ENCODE measurements at regions not wholly inside any gene's neighbourhood (a gene's known extent, or its start where the extent isn't known, plus 50 kb on each side); places are given as distances from the start of the nearest gene placed in this dataset.

DNA sequence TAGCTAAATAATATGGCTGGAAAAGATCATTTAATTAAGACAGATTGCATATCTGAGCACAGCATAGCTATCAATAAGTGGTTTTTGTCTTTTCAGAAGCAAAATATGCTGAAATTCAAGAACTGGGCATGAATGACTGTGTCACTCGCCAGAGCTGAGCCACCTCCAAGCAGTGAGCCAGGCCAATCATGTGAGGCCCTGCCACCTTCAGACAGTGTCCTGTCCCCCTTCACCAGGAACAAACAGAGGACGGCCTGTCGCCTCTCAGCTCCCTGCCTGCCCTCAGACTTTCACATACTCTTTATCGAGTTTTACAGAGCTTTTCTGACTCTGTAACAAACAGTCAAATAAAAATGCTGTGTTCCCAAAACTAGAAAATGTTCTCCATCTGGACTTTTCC is 171.0 kb upstream of the TSC22D1 start:
- Histone ChIP-seq H3K4me3 (ENCODE audit: low read depth, low read length) (no peak overlapping the region), H3K9me3 (ENCODE audit: control insufficient read depth, insufficient read depth, low read depth, low read length) (no peaks in the 10 kb centered on the region), H3K27ac (ENCODE audit: extremely low read depth, low read depth, low read length) (no peak overlapping the region), H3K36me3 (ENCODE audit: control insufficient read depth in 2 of 2, insufficient read depth in 1 of 2, low read length in 2 of 2) (no peaks in the 10 kb centered on the region), H3K4me1 (ENCODE audit: control insufficient read depth, insufficient read depth, low read length) (no peaks in the 10 kb centered on the region)
- POLR2A ChIA-PET: no interaction called here
- TF ChIP-seq ZNF658 (tag by site-specific recombination; IDR thresholded peaks at IDR 0.05) (no peak), KLF10 (tag by site-specific recombination; IDR thresholded peaks at IDR 0.05) (no peak), ZNF530 (tag by site-specific recombination; IDR thresholded peaks at IDR 0.05; ENCODE audit: low read depth) (no peak), ZNF585B (tag by site-specific recombination; IDR thresholded peaks at IDR 0.05) (no peak), EGR2 (tag by site-specific recombination; IDR thresholded peaks at IDR 0.05; ENCODE audit: low read depth) (no peak), ZNF221 (tag by site-specific recombination; IDR thresholded peaks at IDR 0.05; ENCODE audit: borderline replicate concordance) (no peak), ZNF174 (tag by site-specific recombination; IDR thresholded peaks at IDR 0.05) (no peak), KLF9 (tag by site-specific recombination; IDR thresholded peaks at IDR 0.05; ENCODE audit: low read depth) (no peak), RBAK (tag by site-specific recombination; IDR thresholded peaks at IDR 0.05) (no peak), ZNF677 (tag by site-specific recombination; IDR thresholded peaks at IDR 0.05) (no peak), ZNF391 (tag by site-specific recombination; IDR thresholded peaks at IDR 0.05; ENCODE audit: borderline replicate concordance, low read depth) (no peak), ZNF600 (tag by site-specific recombination; IDR thresholded peaks at IDR 0.05) (no peak), ZNF629 (tag by site-specific recombination; IDR thresholded peaks at IDR 0.05) (no peak)
- TF ChIP-seq, protein P1, sequence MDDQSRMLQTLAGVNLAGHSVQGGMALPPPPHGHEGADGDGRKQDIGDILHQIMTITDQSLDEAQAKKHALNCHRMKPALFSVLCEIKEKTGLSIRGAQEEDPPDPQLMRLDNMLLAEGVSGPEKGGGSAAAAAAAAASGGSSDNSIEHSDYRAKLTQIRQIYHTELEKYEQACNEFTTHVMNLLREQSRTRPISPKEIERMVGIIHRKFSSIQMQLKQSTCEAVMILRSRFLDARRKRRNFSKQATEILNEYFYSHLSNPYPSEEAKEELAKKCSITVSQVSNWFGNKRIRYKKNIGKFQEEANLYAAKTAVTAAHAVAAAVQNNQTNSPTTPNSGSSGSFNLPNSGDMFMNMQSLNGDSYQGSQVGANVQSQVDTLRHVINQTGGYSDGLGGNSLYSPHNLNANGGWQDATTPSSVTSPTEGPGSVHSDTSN (CRISPR knock-in tag; IDR thresholded peaks at IDR 0.05): no peak
- TF ChIP-seq, protein P2, sequence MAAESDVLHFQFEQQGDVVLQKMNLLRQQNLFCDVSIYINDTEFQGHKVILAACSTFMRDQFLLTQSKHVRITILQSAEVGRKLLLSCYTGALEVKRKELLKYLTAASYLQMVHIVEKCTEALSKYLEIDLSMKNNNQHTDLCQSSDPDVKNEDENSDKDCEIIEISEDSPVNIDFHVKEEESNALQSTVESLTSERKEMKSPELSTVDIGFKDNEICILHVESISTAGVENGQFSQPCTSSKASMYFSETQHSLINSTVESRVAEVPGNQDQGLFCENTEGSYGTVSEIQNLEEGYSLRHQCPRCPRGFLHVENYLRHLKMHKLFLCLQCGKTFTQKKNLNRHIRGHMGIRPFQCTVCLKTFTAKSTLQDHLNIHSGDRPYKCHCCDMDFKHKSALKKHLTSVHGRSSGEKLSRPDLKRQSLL (tag by site-specific recombination; IDR thresholded peaks at IDR 0.05): no peak
- CTCF ChIA-PET: no interaction called here

DNA sequence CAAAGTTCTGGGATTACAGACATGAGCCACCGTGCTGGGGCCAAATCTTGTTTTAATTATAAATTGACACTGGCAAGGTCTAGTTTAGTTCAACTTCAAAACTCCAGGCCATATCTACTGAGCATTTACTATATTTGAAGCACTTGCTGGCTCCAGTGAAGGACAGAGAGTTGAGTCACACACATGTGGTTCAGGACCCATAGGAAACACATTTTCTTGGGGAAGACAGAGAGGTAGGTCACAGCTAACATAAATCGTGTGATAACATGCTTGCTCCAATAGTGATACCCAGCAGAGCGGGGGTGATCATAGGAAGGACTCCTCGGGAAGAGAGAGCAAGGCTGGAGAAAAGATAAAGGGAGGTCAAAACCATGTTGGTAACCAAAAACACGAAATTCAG is 170.6 kb upstream of the TSC22D1 start:
- POLR2A ChIA-PET: no interaction called here
- H3K4me1 ChIP-seq (ENCODE audit: control insufficient read depth, insufficient read depth, low read length): no peaks in the 10 kb centered on the region
- H3K27ac ChIP-seq (ENCODE audit: extremely low read depth, low read depth, low read length): no peak overlapping the region
- H3K36me3 ChIP-seq (ENCODE audit: control insufficient read depth in 2 of 2, insufficient read depth in 1 of 2, low read length in 2 of 2): no peaks in the 10 kb centered on the region
- no peaks in the 10 kb centered on the region for H3K9me3 ChIP-seq (ENCODE audit: control insufficient read depth, insufficient read depth, low read depth, low read length)
- TF ChIP-seq ZNF623 (tag by site-specific recombination; IDR thresholded peaks at IDR 0.05): no peak
- TF ChIP-seq, protein P3, sequence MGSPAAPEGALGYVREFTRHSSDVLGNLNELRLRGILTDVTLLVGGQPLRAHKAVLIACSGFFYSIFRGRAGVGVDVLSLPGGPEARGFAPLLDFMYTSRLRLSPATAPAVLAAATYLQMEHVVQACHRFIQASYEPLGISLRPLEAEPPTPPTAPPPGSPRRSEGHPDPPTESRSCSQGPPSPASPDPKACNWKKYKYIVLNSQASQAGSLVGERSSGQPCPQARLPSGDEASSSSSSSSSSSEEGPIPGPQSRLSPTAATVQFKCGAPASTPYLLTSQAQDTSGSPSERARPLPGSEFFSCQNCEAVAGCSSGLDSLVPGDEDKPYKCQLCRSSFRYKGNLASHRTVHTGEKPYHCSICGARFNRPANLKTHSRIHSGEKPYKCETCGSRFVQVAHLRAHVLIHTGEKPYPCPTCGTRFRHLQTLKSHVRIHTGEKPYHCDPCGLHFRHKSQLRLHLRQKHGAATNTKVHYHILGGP (tag by site-specific recombination; IDR thresholded peaks at IDR 0.05): no peak
- TF ChIP-seq ZNF629 (tag by site-specific recombination; IDR thresholded peaks at IDR 0.05): no peak
- TF ChIP-seq ZNF169 (tag by site-specific recombination; IDR thresholded peaks at IDR 0.05): no peak
- no peak for TF ChIP-seq ZFHX2 (tag by site-specific recombination; conservative IDR thresholded peaks at IDR 0.05)
- TF ChIP-seq ZNF366 (tag by site-specific recombination; conservative IDR thresholded peaks at IDR 0.05): no peak
- no peak for TF ChIP-seq GLIS1 (tag by site-specific recombination; IDR thresholded peaks at IDR 0.05)
- TF ChIP-seq, protein P4, sequence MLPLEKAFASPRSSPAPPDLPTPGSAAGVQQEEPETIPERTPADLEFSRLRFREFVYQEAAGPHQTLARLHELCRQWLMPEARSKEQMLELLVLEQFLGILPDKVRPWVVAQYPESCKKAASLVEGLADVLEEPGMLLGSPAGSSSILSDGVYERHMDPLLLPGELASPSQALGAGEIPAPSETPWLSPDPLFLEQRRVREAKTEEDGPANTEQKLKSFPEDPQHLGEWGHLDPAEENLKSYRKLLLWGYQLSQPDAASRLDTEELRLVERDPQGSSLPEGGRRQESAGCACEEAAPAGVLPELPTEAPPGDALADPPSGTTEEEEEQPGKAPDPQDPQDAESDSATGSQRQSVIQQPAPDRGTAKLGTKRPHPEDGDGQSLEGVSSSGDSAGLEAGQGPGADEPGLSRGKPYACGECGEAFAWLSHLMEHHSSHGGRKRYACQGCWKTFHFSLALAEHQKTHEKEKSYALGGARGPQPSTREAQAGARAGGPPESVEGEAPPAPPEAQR (tag by site-specific recombination; IDR thresholded peaks at IDR 0.05): no peak
- TF ChIP-seq EGR2 (tag by site-specific recombination; IDR thresholded peaks at IDR 0.05; ENCODE audit: low read depth): no peak
- TF ChIP-seq BCL11A (tag by site-specific recombination; IDR thresholded peaks at IDR 0.05; ENCODE audit: low read depth): no peak
- H3K4me3 ChIP-seq (ENCODE audit: low read depth, low read length): no peak overlapping the region
- CTCF ChIA-PET: no interaction called here
